TTC549 (cell line): ENCODE measurements at regions not wholly inside any gene's neighbourhood (a gene's known extent, or its start where the extent isn't known, plus 50 kb on each side); places are given as distances from the start of the nearest gene placed in this dataset.
"Not testable (repeated sequence)": the region's sequence is repeated elsewhere in the genome, so short reads cannot be mapped to it uniquely, and the experiment has no call there.

ENCODE experiments used
- FAIRE-seq: peaks from 2 replicates; lab custom pipeline; 2012; peaks lifted over from hg19 to GRCh38; lab: Jason Lieb, UNC

DNA sequence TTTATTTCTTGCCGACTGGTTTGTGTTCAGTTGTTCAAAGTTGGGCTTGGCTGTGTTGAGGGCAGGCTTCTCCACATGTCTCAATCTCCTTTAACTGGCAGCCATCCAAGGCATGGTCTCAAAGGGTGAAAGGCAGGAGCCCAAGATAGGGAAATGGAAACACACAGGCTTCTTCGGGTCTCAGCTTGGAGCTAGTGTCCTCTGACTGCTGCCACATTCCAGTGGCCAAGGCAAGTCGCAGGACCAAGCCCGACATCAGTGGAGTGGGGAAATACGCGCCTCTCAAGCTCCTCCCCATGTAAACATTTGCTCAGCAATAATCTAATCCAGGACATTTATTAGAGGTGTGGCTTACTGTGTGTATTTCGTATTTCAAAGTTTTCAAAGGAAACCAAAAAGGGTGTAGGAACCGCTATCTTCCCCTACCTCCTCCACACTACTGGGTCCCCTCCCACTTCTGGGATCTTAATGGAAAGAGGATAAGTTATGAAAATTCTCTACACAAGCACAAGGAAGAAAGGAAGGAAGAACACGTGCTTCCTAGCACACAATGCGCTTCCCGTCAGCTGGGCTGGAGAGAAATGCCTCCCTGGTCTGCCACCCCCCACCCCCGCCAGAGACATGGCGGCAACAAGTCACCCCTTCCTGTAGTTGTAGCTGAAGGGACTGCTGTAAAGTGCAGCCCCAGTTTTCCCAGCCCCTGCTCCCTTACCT, 181.7 kb downstream of the FAM43A start:
- FAIRE-seq = no peak

GRCh38 chr3:194868831-194869230, 183.1 kb downstream of the FAM43A start:
- FAIRE-seq = no peak

DNA sequence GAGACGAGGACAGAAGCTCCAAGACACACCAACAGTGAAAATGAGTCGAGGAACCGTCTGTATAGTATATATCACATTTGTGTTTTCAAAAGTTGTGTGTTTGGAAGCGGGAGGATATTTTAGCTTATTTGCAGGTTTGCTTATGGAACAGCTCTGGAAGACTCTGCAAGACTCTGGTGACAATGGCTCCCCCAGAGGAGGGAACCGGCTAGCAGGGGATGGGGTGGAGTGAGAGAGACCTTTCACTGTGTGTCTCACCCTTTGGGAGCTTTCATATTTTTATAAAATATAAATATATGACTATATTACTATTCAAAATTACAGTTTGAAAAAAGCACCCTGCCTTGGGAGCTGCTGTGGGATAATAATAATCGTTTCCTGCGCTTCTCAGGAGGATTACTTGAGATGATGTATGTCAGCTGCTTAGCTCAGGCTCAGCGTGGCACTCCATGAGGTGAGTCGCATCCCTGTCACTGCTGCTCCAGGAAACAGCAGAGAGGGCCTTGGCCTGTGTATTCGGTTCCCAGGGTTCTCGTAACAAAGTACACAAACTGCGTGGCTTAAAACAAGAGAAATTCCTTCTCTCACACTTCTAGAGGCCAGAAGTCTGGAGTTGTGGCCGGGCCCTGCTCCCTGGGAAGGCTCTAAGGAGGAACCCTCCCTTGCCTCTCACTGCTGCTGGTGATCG, 183.9 kb downstream of the FAM43A start:
- FAIRE-seq = no peak

GRCh38 chr3:194870394-194871110, 184.9 kb downstream of the FAM43A start:
- no peak for FAIRE-seq

DNA sequence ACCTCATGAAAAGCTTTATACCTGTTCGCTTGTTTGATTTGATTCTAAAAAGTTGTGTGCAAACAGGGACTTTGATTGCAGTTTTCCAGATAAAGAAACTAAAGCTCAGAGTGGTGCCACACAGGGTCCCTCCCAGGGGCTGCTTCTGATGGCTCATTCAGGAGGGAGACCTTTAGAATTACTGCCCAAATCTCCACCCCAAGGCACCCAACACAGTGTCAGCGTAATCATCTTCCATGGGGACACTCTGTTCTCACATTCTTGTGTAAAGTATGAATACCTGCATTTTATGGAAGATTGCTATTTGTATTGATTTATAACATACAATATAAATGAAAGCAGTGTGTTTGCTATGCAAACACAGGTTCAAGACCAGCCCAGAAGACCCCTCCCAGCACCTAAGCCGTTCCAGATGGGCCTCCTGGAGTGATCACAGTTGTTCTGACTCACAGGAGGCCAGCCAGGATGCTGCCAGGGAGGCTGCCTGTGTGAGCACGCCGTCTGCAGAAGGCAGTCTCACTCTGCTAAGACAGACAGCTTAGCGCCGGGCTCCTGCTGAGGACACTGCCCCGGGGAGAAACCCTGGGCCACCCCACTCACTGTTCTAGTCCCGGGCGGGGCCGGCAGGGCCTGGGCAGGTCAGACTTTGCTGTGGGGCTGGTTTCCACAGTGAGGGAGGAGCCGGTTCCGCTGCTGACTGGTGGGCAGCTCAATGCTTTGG, 185.6 kb downstream of the FAM43A start:
- no peak for FAIRE-seq

GRCh38 chr3:194871864-194872668, 186.4 kb downstream of the FAM43A start:
- FAIRE-seq = no peak

GRCh38 chr3:194872669-194872977, 186.9 kb downstream of the FAM43A start:
- FAIRE-seq = no peak

GRCh38 chr3:194873474-194873873, 187.8 kb downstream of the FAM43A start:
- not testable (repeated sequence) for FAIRE-seq

DNA sequence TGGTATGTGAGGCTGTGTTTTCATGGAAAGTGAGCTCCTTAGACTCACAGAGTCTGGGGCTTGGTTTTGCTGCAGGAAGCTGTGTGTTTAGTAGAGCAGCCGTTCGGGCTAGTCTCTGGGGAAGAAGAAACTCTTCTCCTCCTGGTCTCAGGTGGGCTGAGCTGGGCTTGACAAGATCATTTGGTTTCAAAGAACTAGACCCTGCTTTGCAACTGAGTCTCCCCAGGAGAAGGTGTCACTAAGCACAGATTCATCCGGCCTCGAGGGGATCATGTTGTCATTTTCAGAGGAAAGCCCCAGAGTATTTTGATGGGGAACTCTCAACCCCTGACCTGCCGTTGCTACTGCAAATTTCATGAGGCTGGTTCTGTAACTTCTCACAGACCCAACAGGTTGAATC, 188.5 kb downstream of the FAM43A start:
- no peak for FAIRE-seq

DNA sequence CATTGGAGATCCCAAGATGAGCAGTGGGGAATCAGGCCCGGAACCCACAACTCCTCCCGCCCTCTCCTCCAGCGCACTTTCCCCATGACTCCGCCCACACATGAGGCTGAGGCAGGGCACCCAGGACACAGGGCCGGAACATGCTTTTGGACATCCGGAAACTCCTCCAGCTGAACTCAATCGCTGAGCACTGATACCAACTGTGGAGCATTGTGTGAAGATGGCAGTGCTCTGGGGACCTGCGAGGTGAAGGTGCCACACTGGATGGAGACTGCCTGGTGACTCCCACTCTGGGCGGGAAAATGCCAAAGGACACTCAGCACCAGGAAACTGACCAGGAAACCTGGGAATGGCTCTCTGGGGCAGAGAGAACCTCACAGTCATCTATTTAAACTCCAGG, 189.1 kb downstream of the FAM43A start:
- no peak for FAIRE-seq

GRCh38 chr3:194875581-194876402, 190.1 kb downstream of the FAM43A start:
- FAIRE-seq = no peak

GRCh38 chr3:194876403-194877095, 190.9 kb downstream of the FAM43A start:
- FAIRE-seq = no peak

DNA sequence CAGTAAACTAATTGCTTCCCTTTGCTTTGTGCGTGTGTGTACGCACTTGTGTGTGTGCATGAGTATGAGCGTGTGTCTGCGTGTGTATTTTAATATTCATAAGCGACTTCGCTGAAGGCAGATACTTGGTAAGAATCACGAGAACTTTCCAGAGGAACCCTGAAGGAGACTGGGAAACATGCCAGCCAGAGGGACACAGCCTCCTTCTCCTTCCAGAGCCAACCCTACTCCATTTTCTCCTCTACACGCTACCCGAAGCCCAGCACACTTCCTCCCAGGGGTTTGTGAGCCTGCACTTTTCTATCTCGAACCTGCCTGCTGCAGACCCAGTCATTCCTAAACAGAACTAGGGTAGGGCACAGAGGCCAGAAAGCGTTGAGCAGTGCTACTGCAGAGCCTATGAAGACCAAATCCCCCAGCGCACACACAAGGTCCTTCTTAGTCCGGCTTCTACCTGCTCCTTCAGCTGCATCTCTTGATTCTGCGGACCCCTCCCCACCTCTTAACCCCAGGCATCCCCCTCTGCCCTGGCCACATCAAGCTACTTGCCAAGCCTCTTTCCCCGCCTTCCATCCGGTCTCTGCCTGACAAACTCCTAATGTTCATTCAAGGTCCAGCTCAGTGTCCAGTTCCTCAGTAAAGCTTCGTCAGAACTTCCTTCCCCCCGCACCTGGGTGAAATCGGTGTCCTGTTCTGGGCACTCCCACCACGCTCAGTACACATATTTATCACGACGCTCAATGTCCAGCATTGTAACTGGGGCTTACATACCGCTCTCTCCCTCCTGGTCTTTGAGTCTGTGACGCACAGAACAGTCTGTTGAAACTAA, 191.8 kb downstream of the FAM43A start:
- no peak for FAIRE-seq

GRCh38 chr3:194879126-194879877, 193.6 kb downstream of the FAM43A start:
- FAIRE-seq = no peak

DNA sequence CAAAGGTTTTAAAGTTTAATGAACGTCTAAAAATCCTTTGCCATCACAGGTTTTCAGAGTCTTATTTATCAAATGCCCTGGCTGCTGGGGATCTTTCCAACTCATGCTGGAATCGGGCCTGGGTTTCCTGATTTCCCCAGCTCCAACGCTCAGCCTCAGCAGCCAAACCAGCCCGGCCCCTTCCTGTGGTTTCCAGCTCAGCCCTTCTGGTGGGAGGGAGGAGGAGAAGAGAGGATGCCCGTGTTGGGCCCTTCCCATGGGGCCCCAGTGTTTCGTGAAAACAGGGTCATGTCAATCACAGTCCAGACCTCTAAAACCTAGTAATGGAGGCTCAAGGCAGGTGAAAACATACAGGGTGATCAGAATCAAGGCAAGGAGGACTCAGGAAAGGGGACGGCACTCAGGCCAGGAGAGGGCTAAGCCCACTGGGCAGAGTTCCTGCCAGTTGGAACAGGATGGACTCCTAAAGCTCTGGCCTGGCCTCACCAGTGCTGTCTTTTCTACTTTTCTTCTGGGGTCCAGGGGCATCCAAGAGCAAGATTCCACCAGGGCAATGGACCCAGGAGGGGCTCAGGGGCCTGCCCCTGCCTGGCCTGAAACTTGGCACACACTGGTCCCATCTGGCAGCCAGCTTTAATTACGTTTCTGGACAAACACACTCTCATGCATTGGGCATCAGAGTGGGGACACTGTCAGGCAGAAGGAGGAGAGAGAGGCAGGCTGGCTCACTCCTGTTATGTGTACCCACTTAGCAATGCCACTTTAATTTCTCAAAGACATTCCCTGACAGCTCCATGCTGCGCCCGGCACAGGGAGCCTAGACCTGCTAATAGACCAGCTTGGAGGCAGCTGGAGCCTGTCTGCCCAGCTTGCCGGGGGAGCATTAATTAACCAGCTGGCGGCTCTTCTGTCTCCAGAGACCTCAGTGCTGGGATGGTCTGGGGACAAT, 194.6 kb downstream of the FAM43A start:
- FAIRE-seq = no peak

DNA sequence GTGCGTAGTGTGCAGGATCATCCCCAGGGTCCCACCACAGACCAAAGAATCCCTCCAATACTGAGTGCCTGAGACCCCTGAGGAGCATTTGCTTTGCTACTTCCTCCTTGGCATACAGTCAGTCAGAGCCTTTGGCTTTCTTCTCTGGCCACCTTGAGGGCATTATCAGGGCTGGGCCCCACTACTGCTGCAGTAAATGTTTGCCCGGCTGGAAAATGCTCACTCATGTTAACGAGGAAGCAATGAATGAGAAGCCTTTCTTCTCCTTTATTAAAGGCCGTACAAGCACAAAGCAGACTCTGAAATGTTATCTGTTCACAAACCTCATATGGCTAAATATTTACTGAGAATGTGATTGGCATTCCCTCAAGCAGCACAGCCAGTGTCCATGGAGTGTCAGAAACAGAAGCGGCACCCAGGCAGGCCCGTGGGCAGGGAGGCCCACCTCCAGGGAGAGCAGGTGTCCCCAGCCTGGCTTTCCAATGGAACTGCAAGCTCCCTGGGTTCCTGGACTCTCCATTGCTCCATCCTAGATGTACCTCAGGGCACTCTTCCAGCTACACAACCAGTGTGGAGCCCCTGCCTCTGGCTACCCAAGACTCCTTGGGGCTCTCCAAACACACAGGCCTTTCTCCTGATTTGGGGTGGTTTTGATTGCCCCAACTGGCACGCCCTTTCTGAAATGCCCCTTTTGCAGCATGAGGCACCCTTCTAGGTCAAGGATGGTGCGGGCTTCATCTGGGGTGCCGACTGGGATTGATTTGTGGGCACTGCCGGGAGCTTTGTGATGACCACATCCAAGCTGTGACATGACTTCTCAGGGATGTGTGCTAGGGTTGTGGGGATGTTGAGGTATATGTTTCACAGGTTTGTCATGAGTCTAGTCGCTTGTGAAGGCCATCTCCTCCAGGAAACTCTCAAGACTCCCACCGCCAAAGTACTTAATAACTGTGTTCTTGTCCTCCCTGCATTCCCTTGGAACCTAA, 195.6 kb downstream of the FAM43A start:
- no peak for FAIRE-seq
